ENCODE measurements at regions not wholly inside any gene's neighbourhood (a gene's known extent, or its start where the extent isn't known, plus 50 kb on each side); places are given as distances from the start of the nearest gene placed in this dataset.
"Not testable (repeated sequence)": the region's sequence is repeated elsewhere in the genome, so short reads cannot be mapped to it uniquely, and the experiment has no call there.

- not testable (repeated sequence) for H3K9me3 Mint-ChIP-seq; H3K9me3 ChIP-seq (ENCODE audit: control insufficient read depth in 2 of 2, low read length in 2 of 2); H3K4me1 Mint-ChIP-seq; H3K4me1 ChIP-seq (ENCODE audit: control insufficient read depth, insufficient read depth, low read length, poor library complexity, severe bottlenecking); DNase-seq; H3K27me3 Mint-ChIP-seq; H3K4me3 ChIP-seq (ENCODE audit: low read depth, low read length); H3K36me3 ChIP-seq (ENCODE audit: control insufficient read depth, insufficient read depth, low read length); H3K27ac Mint-ChIP-seq; ATAC-seq (ENCODE audit: low read depth in 2 of 2); H3K27me3 ChIP-seq (ENCODE audit: control insufficient read depth, insufficient read depth, low read length); H3K36me3 Mint-ChIP-seq; H3K4me3 Mint-ChIP-seq; H3K27ac ChIP-seq (ENCODE audit: insufficient read depth, low read length, poor library complexity, severe bottlenecking)
These were observed 536.5 kb upstream of the ID2 start for GRCh38 chr2:8145375-8145774.

- Mint-ChIP-seq H3K4me1 (no peaks in the 10 kb centered on the region), H3K27me3 (no peaks in the 10 kb centered on the region), H3K36me3 (no peaks in the 10 kb centered on the region), H3K27ac (no peak overlapping the region), H3K4me3 (no peak overlapping the region), H3K9me3 (peaks cover 0 to 2% (median 0%) of the 10 kb centered on the region in 7 donors)
- Histone ChIP-seq H3K9me3 (ENCODE audit: control insufficient read depth in 2 of 2, low read length in 2 of 2) (no peaks in the 10 kb centered on the region), H3K27ac (ENCODE audit: insufficient read depth, low read length, poor library complexity, severe bottlenecking) (no peak overlapping the region), H3K36me3 (ENCODE audit: control insufficient read depth, insufficient read depth, low read length) (no peaks in the 10 kb centered on the region), H3K27me3 (ENCODE audit: control insufficient read depth, insufficient read depth, low read length) (peaks cover 2% of the 10 kb centered on the region), H3K4me3 (ENCODE audit: low read depth, low read length) (no peak overlapping the region), H3K4me1 (ENCODE audit: control insufficient read depth, insufficient read depth, low read length, poor library complexity, severe bottlenecking) (no peaks in the 10 kb centered on the region)
- ATAC-seq (ENCODE audit: low read depth in 2 of 2) = no peak
- no peak for DNase-seq
These were observed 535.5 kb upstream of the ID2 start for GRCh38 chr2:8146132-8147005.

GRCh38 chr2:8148260-8149006, 533.4 kb upstream of the ID2 start:
- peaks cover 0 to 8% (median 2%) of the 10 kb centered on the region in 4 donors for H3K4me1 Mint-ChIP-seq
- no peak for ATAC-seq (ENCODE audit: low read depth in 2 of 2)

GRCh38 chr2:8149007-8149405, 532.9 kb upstream of the ID2 start:
- DNase-seq (no peak), ATAC-seq (ENCODE audit: low read depth in 2 of 2) (no peak)
- Histone ChIP-seq H3K9me3 (ENCODE audit: control insufficient read depth in 2 of 2, low read length in 2 of 2) (no peaks in the 10 kb centered on the region), H3K4me3 (ENCODE audit: low read depth, low read length) (no peak overlapping the region), H3K36me3 (ENCODE audit: control insufficient read depth, insufficient read depth, low read length) (no peaks in the 10 kb centered on the region), H3K27ac (ENCODE audit: insufficient read depth, low read length, poor library complexity, severe bottlenecking) (no peak overlapping the region), H3K27me3 (ENCODE audit: control insufficient read depth, insufficient read depth, low read length) (no peaks in the 10 kb centered on the region), H3K4me1 (ENCODE audit: control insufficient read depth, insufficient read depth, low read length, poor library complexity, severe bottlenecking) (no peaks in the 10 kb centered on the region)
- Mint-ChIP-seq H3K9me3 (peaks cover 0 to 2% (median 0%) of the 10 kb centered on the region in 7 donors), H3K36me3 (no peaks in the 10 kb centered on the region), H3K27me3 (no peaks in the 10 kb centered on the region), H3K27ac (no peak overlapping the region), H3K4me1 (peaks cover 0 to 8% (median 2%) of the 10 kb centered on the region in 4 donors), H3K4me3 (no peak overlapping the region)

More at GRCh38 chr2:8148260-8149006, 533.4 kb upstream of the ID2 start:
- H3K36me3 Mint-ChIP-seq = no peaks in the 10 kb centered on the region
- peaks cover 0 to 2% (median 0%) of the 10 kb centered on the region in 7 donors for H3K9me3 Mint-ChIP-seq
- H3K27me3 Mint-ChIP-seq = no peaks in the 10 kb centered on the region
- no peak for DNase-seq
- Histone ChIP-seq H3K4me1 (ENCODE audit: control insufficient read depth, insufficient read depth, low read length, poor library complexity, severe bottlenecking) (no peaks in the 10 kb centered on the region), H3K27ac (ENCODE audit: insufficient read depth, low read length, poor library complexity, severe bottlenecking) (no peak overlapping the region), H3K27me3 (ENCODE audit: control insufficient read depth, insufficient read depth, low read length) (no peaks in the 10 kb centered on the region), H3K9me3 (ENCODE audit: control insufficient read depth in 2 of 2, low read length in 2 of 2) (no peaks in the 10 kb centered on the region), H3K4me3 (ENCODE audit: low read depth, low read length) (no peak overlapping the region), H3K36me3 (ENCODE audit: control insufficient read depth, insufficient read depth, low read length) (no peaks in the 10 kb centered on the region)
- no peak overlapping the region for H3K27ac Mint-ChIP-seq
- H3K4me3 Mint-ChIP-seq = no peak overlapping the region

GRCh38 chr2:8149985-8150539, 531.8 kb upstream of the ID2 start:
- no peaks in the 10 kb centered on the region for H3K27me3 Mint-ChIP-seq
- peaks cover 0 to 8% (median 3%) of the 10 kb centered on the region in 4 donors for H3K4me1 Mint-ChIP-seq
- no peaks in the 10 kb centered on the region for H3K36me3 ChIP-seq (ENCODE audit: control insufficient read depth, insufficient read depth, low read length)
- H3K36me3 Mint-ChIP-seq = no peaks in the 10 kb centered on the region
- H3K4me3 Mint-ChIP-seq = no peak overlapping the region
- DNase-seq (no peak), ATAC-seq (ENCODE audit: low read depth in 2 of 2) (no peak)
- no peaks in the 10 kb centered on the region for H3K27me3 ChIP-seq (ENCODE audit: control insufficient read depth, insufficient read depth, low read length)
- H3K27ac Mint-ChIP-seq = peak overlapping the region in 1 of 3 donors; percentile 70
- peaks cover 0 to 3% (median 0%) of the 10 kb centered on the region in 7 donors for H3K9me3 Mint-ChIP-seq
- H3K4me3 ChIP-seq (ENCODE audit: low read depth, low read length) = no peak overlapping the region
- H3K27ac ChIP-seq (ENCODE audit: insufficient read depth, low read length, poor library complexity, severe bottlenecking) = no peak overlapping the region
- no peaks in the 10 kb centered on the region for H3K9me3 ChIP-seq (ENCODE audit: control insufficient read depth in 2 of 2, low read length in 2 of 2)
- H3K4me1 ChIP-seq (ENCODE audit: control insufficient read depth, insufficient read depth, low read length, poor library complexity, severe bottlenecking) = no peaks in the 10 kb centered on the region

GRCh38 chr2:8151888-8152287, 530.0 kb upstream of the ID2 start:
- Histone ChIP-seq H3K4me1 (ENCODE audit: control insufficient read depth, insufficient read depth, low read length, poor library complexity, severe bottlenecking) (no peaks in the 10 kb centered on the region), H3K27ac (ENCODE audit: insufficient read depth, low read length, poor library complexity, severe bottlenecking) (no peak overlapping the region), H3K27me3 (ENCODE audit: control insufficient read depth, insufficient read depth, low read length) (no peaks in the 10 kb centered on the region), H3K4me3 (ENCODE audit: low read depth, low read length) (no peak overlapping the region), H3K9me3 (ENCODE audit: control insufficient read depth in 2 of 2, low read length in 2 of 2) (no peaks in the 10 kb centered on the region), H3K36me3 (ENCODE audit: control insufficient read depth, insufficient read depth, low read length) (no peaks in the 10 kb centered on the region)
- H3K4me3 Mint-ChIP-seq = no peak overlapping the region
- no peak for ATAC-seq (ENCODE audit: low read depth in 2 of 2)
- H3K27ac Mint-ChIP-seq = no peak overlapping the region
- H3K36me3 Mint-ChIP-seq = no peaks in the 10 kb centered on the region
- peaks cover 0 to 3% (median 0%) of the 10 kb centered on the region in 7 donors for H3K9me3 Mint-ChIP-seq
- peaks cover 0 to 8% (median 3%) of the 10 kb centered on the region in 4 donors for H3K4me1 Mint-ChIP-seq
- H3K27me3 Mint-ChIP-seq = no peaks in the 10 kb centered on the region
- no peak for DNase-seq

GRCh38 chr2:8152392-8153257, 529.2 kb upstream of the ID2 start:
- peaks cover 0 to 3% (median 0%) of the 10 kb centered on the region in 7 donors for H3K9me3 Mint-ChIP-seq
- DNase-seq (no peak), ATAC-seq (ENCODE audit: low read depth in 2 of 2) (peak in 1 of 2 donors; percentile 25)
- peaks cover 2% of the 10 kb centered on the region for H3K36me3 Mint-ChIP-seq
- Histone ChIP-seq H3K27me3 (ENCODE audit: control insufficient read depth, insufficient read depth, low read length) (no peaks in the 10 kb centered on the region), H3K27ac (ENCODE audit: insufficient read depth, low read length, poor library complexity, severe bottlenecking) (no peak overlapping the region), H3K4me3 (ENCODE audit: low read depth, low read length) (no peak overlapping the region), H3K4me1 (ENCODE audit: control insufficient read depth, insufficient read depth, low read length, poor library complexity, severe bottlenecking) (no peaks in the 10 kb centered on the region), H3K36me3 (ENCODE audit: control insufficient read depth, insufficient read depth, low read length) (no peaks in the 10 kb centered on the region), H3K9me3 (ENCODE audit: control insufficient read depth in 2 of 2, low read length in 2 of 2) (no peaks in the 10 kb centered on the region)
- no peak overlapping the region for H3K27ac Mint-ChIP-seq
- peaks cover 0 to 8% (median 3%) of the 10 kb centered on the region in 4 donors for H3K4me1 Mint-ChIP-seq
- no peaks in the 10 kb centered on the region for H3K27me3 Mint-ChIP-seq
- no peak overlapping the region for H3K4me3 Mint-ChIP-seq
